PC-3 (cell line): ENCODE measurements at regions not wholly inside any gene's neighbourhood (a gene's known extent, or its start where the extent isn't known, plus 50 kb on each side); places are given as distances from the start of the nearest gene placed in this dataset.

Experiments
- ATAC-seq: fragments of 200-7000 bp; cut with Tn5 transposase; 2 replicates; pipeline ENCODE4 v1.9.1; 2020; ENCODE audit warnings: mild to moderate bottlenecking, moderate library complexity
- BruUV-seq: library from RNA; stranded (reverse); fragments of 400-500 nt; replicated peaks from 2 replicates; lab custom pipeline; 2021; lab: Mats Ljungman, UMichigan
- CTCF ChIA-PET: fragments of 300-600 bp; sonication (Branson Sonifier 250); formaldehyde crosslinking; loops from one replicate; lab custom pipeline; 2022; ENCODE audit warnings: antibody characterized with exemption; lab: Charles Lee
- POLR2A ChIA-PET: fragments of 300-600 bp; sonication (Branson Sonifier 250); formaldehyde crosslinking; loops from one replicate; lab custom pipeline; 2022; ENCODE audit warnings: antibody characterized with exemption; ENCODE audit not compliant: unreplicated experiment; lab: Charles Lee
- DNase-seq: peaks from one replicate; pipeline ENCODE4 v3.0.0-alpha.2; 2015
- H2AFZ ChIP-seq: fragments of 300-600 bp; sonication (generic); 2 replicates; pipeline ENCODE4 v1.6.0; 2016; ENCODE audit warnings: antibody characterized with exemption, low read length
- H3F3A ChIP-seq: fragments of 300-600 bp; sonication (generic); one replicate; pipeline ENCODE4 v1.6.0; 2017; ENCODE audit warnings: antibody characterized with exemption, low read length, control low read depth, mild to moderate bottlenecking; ENCODE audit not compliant: unreplicated experiment
- H3K27ac ChIP-seq: fragments of 300-600 bp; sonication (generic); 2 replicates; pipeline ENCODE4 v1.5.1; 2016; ENCODE audit warnings: mild to moderate bottlenecking, low read length
- H3K27me3 ChIP-seq: fragments of 300-600 bp; sonication (generic); 2 replicates; pipeline ENCODE4 v1.6.1; 2016; ENCODE audit warnings: low read length, mixed read lengths
- H3K36me3 ChIP-seq: fragments of 300-600 bp; sonication (generic); 2 replicates; pipeline ENCODE4 v1.6.1; 2016; ENCODE audit warnings: low read depth, mixed run types, low read length, mixed read lengths
- H3K4me1 ChIP-seq: fragments of 300-600 bp; sonication (generic); 2 replicates; pipeline ENCODE4 v1.5.1; 2016; ENCODE audit warnings: low read length; ENCODE audit not compliant: insufficient read depth
- H3K4me2 ChIP-seq: fragments of 300-600 bp; sonication (generic); 2 replicates; pipeline ENCODE4 v1.6.0; 2016; ENCODE audit warnings: low read length
- H3K4me3 ChIP-seq: fragments of 300-600 bp; sonication (generic); 2 replicates; pipeline ENCODE4 v1.5.1; 2016; ENCODE audit warnings: mild to moderate bottlenecking, low read length, mixed read lengths
- H3K79me2 ChIP-seq: fragments of 300-600 bp; sonication (generic); 2 replicates; pipeline ENCODE4 v1.6.1; 2017; ENCODE audit warnings: low read length, mixed read lengths
- H3K9ac ChIP-seq: fragments of 300-600 bp; sonication (generic); 2 replicates; pipeline ENCODE4 v1.6.0; 2016; ENCODE audit warnings: mild to moderate bottlenecking, low read length
- H3K9me2 ChIP-seq: fragments of 300-600 bp; sonication (generic); replicated peaks from 2 replicates; pipeline ENCODE4 v1.6.1; 2016; ENCODE audit warnings: mixed run types, low read length, mixed read lengths
- H3K9me3 ChIP-seq: fragments of 300-600 bp; sonication (generic); 2 replicates; pipeline ENCODE4 v1.6.1; 2016; ENCODE audit warnings: low read length, mixed read lengths
- H4K20me1 ChIP-seq: fragments of 300-600 bp; sonication (generic); 2 replicates; pipeline ENCODE4 v1.6.1; 2016; ENCODE audit warnings: low read length, mixed read lengths
- EZH2 ChIP-seq: fragments of 300-600 bp; sonication (generic); IDR thresholded peaks from one replicate; pipeline ENCODE4 v1.6.1; 2017; ENCODE audit warnings: antibody characterized with exemption, mild to moderate bottlenecking, low read length; ENCODE audit not compliant: unreplicated experiment
- EZH2phosphoT487 ChIP-seq: fragments of 300-600 bp; sonication (generic); IDR thresholded peaks from 2 replicates; pipeline ENCODE4 v1.6.1; 2018; ENCODE audit warnings: mild to moderate bottlenecking, antibody characterized with exemption, low read length, borderline replicate concordance
- intact Hi-C: fragments of 100-400 bp; cut with micrococcal nuclease; formaldehyde crosslinking; loops from 2 replicates; pipeline ENCODE4 v1.9.0; 2023
- TF ChIP-seq, protein P1 (sequence below): fragments of 300-600 bp; sonication (generic); conservative IDR thresholded peaks from 2 replicates; pipeline ENCODE4 v1.5.1; 2017; ENCODE audit warnings: antibody characterized with exemption, low read depth, mild to moderate bottlenecking, low read length

DNA sequence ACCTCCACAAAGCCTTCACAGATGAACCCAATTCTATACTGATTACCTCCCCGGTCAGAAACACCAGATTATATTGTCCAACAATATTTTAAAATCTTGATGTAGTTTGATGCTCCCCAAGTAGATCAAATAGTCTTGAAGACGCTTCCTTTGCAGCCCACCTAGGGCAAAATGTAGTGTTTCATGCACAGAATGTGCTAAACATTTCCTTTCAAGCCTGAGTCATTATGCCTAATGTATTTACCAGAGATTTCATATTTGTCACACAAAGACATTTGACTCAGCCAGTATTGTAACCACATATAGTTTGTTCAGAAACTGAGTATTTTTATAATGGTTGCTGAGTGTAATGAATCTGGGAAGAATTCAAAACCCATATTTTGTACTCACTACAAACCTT is 1396.8 kb downstream of the LRRC4C start:
- POLR2A ChIA-PET: no interaction called here
- H3K9ac ChIP-seq: no peak overlapping the region

GRCh38 chr11:40061221-40061620 is 1398.2 kb downstream of the LRRC4C start:
- DNase-seq (no peak), ATAC-seq (no peak)
- H3K27ac ChIP-seq: no peak overlapping the region
- no peaks in the 10 kb centered on the region for H3K9me2 ChIP-seq
- intact Hi-C loops: no loop called here
- H3K4me1 ChIP-seq: no peaks in the 10 kb centered on the region
- H4K20me1 ChIP-seq: no peaks in the 10 kb centered on the region
- no peak for TF ChIP-seq EZH2
- no peak for TF ChIP-seq EZH2phosphoT487
- TF ChIP-seq, protein P1, sequence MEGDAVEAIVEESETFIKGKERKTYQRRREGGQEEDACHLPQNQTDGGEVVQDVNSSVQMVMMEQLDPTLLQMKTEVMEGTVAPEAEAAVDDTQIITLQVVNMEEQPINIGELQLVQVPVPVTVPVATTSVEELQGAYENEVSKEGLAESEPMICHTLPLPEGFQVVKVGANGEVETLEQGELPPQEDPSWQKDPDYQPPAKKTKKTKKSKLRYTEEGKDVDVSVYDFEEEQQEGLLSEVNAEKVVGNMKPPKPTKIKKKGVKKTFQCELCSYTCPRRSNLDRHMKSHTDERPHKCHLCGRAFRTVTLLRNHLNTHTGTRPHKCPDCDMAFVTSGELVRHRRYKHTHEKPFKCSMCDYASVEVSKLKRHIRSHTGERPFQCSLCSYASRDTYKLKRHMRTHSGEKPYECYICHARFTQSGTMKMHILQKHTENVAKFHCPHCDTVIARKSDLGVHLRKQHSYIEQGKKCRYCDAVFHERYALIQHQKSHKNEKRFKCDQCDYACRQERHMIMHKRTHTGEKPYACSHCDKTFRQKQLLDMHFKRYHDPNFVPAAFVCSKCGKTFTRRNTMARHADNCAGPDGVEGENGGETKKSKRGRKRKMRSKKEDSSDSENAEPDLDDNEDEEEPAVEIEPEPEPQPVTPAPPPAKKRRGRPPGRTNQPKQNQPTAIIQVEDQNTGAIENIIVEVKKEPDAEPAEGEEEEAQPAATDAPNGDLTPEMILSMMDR: no peak
- H3K36me3 ChIP-seq: no peaks in the 10 kb centered on the region
- POLR2A ChIA-PET: no interaction called here
- no peak overlapping the region for H2AFZ ChIP-seq
- no peak overlapping the region for H3K4me2 ChIP-seq
- H3K9ac ChIP-seq: no peak overlapping the region
- H3K27me3 ChIP-seq: no peaks in the 10 kb centered on the region
- no peak overlapping the region for H3K4me3 ChIP-seq
- H3K79me2 ChIP-seq: no peaks in the 10 kb centered on the region
- CTCF ChIA-PET: no interaction called here
- no peaks in the 10 kb centered on the region for H3K9me3 ChIP-seq
- BruUV-seq: no TSS peak
- H3F3A ChIP-seq: no peaks in the 10 kb centered on the region

More for the DNA sequence above, 1396.8 kb downstream of the LRRC4C start:
- H2AFZ ChIP-seq: no peak overlapping the region
- CTCF ChIA-PET: no interaction called here
- DNase-seq: peak; percentile 34
- H3K27me3 ChIP-seq: no peaks in the 10 kb centered on the region
- H3K9me3 ChIP-seq: no peaks in the 10 kb centered on the region
- H3K4me3 ChIP-seq: no peak overlapping the region
- H3K9me2 ChIP-seq: no peaks in the 10 kb centered on the region
- H4K20me1 ChIP-seq: no peaks in the 10 kb centered on the region
- no TSS peak for BruUV-seq
- H3K4me2 ChIP-seq: no peak overlapping the region
- TF ChIP-seq EZH2phosphoT487: no peak
- intact Hi-C loops: no loop called here
- H3K27ac ChIP-seq: peak overlapping the region; percentile 29; the same call in 1 of the 2 replicates
- no peaks in the 10 kb centered on the region for H3K36me3 ChIP-seq
- no peak for ATAC-seq
- H3K79me2 ChIP-seq: no peaks in the 10 kb centered on the region
- no peaks in the 10 kb centered on the region for H3K4me1 ChIP-seq
- no peaks in the 10 kb centered on the region for H3F3A ChIP-seq

GRCh38 chr11:40054631-40055030 is 1404.8 kb downstream of the LRRC4C start:
- no peaks in the 10 kb centered on the region for H3F3A ChIP-seq
- H3K9me3 ChIP-seq: no peaks in the 10 kb centered on the region
- no peak overlapping the region for H2AFZ ChIP-seq
- H3K4me1 ChIP-seq: no peaks in the 10 kb centered on the region
- H3K36me3 ChIP-seq: no peaks in the 10 kb centered on the region
- H3K9ac ChIP-seq: no peak overlapping the region
- no peak overlapping the region for H3K27ac ChIP-seq
- intact Hi-C loops: no loop called here
- no peaks in the 10 kb centered on the region for H3K27me3 ChIP-seq
- no TSS peak for BruUV-seq
- ChIA-PET CTCF (no interaction called here), POLR2A (no interaction called here)
- DNase-seq (no peak), ATAC-seq (no peak)
- H3K9me2 ChIP-seq: no peaks in the 10 kb centered on the region
- no peaks in the 10 kb centered on the region for H3K79me2 ChIP-seq
- H3K4me3 ChIP-seq: no peak overlapping the region
- no peaks in the 10 kb centered on the region for H4K20me1 ChIP-seq
- no peak for TF ChIP-seq EZH2phosphoT487
- TF ChIP-seq, protein P1: no peak
- TF ChIP-seq EZH2: no peak
- H3K4me2 ChIP-seq: no peak overlapping the region
